ENCODE measurements at regions not wholly inside any gene's neighbourhood (a gene's known extent, or its start where the extent isn't known, plus 50 kb on each side); places are given as distances from the start of the nearest gene placed in this dataset.

GRCh38 chr6:166036316-166037095 lies 131.1 kb downstream of the TBXT start:
- Histone ChIP-seq H3K4me1 (ENCODE audit: control insufficient read depth, insufficient read depth, low read length) (no peaks in the 10 kb centered on the region), H3K27ac (ENCODE audit: low read depth, low read length) (no peak overlapping the region), H3K9me3 (ENCODE audit: control insufficient read depth, insufficient read depth, low read length) (peaks cover 2% of the 10 kb centered on the region), H3K4me3 (ENCODE audit: low read depth, low read length) (no peak overlapping the region), H3K27me3 (ENCODE audit: control insufficient read depth, insufficient read depth, low read length) (no peaks in the 10 kb centered on the region), H3K36me3 (ENCODE audit: control insufficient read depth, insufficient read depth, low read length) (no peaks in the 10 kb centered on the region)
- WGBS (ENCODE audit: insufficient coverage): 100% methylated on average over 2 of the region's 7 CpGs
- DNase-seq (ENCODE audit: low read depth in 4 of 6, low spot score in 6 of 6): no peak

GRCh38 chr6:166032366-166033200 lies 135.1 kb downstream of the TBXT start:
- no peak overlapping the region for H3K27ac ChIP-seq (ENCODE audit: low read depth, low read length)

GRCh38 chr6:166031275-166031674 lies 136.4 kb downstream of the TBXT start:
- no peak overlapping the region for H3K27ac ChIP-seq (ENCODE audit: low read depth, low read length)
- no CpG with 5 or more reads among the region's 1 CpG for WGBS (ENCODE audit: insufficient coverage)

More at GRCh38 chr6:166032366-166033200, 135.1 kb downstream of the TBXT start:
- no peak for DNase-seq (ENCODE audit: low read depth in 4 of 6, low spot score in 6 of 6)
- H3K4me3 ChIP-seq (ENCODE audit: low read depth, low read length): no peak overlapping the region
- H3K9me3 ChIP-seq (ENCODE audit: control insufficient read depth, insufficient read depth, low read length): no peaks in the 10 kb centered on the region
- H3K4me1 ChIP-seq (ENCODE audit: control insufficient read depth, insufficient read depth, low read length): no peaks in the 10 kb centered on the region
- 50% methylated on average over 5 of the region's 9 CpGs for WGBS (ENCODE audit: insufficient coverage)
- no peaks in the 10 kb centered on the region for H3K27me3 ChIP-seq (ENCODE audit: control insufficient read depth, insufficient read depth, low read length)
- H3K36me3 ChIP-seq (ENCODE audit: control insufficient read depth, insufficient read depth, low read length): no peaks in the 10 kb centered on the region

GRCh38 chr6:166029506-166029905 lies 138.1 kb downstream of the TBXT start:
- no peaks in the 10 kb centered on the region for H3K4me1 ChIP-seq (ENCODE audit: control insufficient read depth, insufficient read depth, low read length)
- no peak overlapping the region for H3K4me3 ChIP-seq (ENCODE audit: low read depth, low read length)
- WGBS (ENCODE audit: insufficient coverage): no CpG with 5 or more reads among the region's 3 CpGs
- DNase-seq (ENCODE audit: low read depth in 4 of 6, low spot score in 6 of 6): no peak
- H3K27ac ChIP-seq (ENCODE audit: low read depth, low read length): no peak overlapping the region
- no peaks in the 10 kb centered on the region for H3K9me3 ChIP-seq (ENCODE audit: control insufficient read depth, insufficient read depth, low read length)
- H3K36me3 ChIP-seq (ENCODE audit: control insufficient read depth, insufficient read depth, low read length): no peaks in the 10 kb centered on the region
- no peaks in the 10 kb centered on the region for H3K27me3 ChIP-seq (ENCODE audit: control insufficient read depth, insufficient read depth, low read length)

More at GRCh38 chr6:166031275-166031674, 136.4 kb downstream of the TBXT start:
- Histone ChIP-seq H3K4me1 (ENCODE audit: control insufficient read depth, insufficient read depth, low read length) (no peaks in the 10 kb centered on the region), H3K27me3 (ENCODE audit: control insufficient read depth, insufficient read depth, low read length) (no peaks in the 10 kb centered on the region), H3K4me3 (ENCODE audit: low read depth, low read length) (no peak overlapping the region), H3K9me3 (ENCODE audit: control insufficient read depth, insufficient read depth, low read length) (no peaks in the 10 kb centered on the region), H3K36me3 (ENCODE audit: control insufficient read depth, insufficient read depth, low read length) (no peaks in the 10 kb centered on the region)
- no peak for DNase-seq (ENCODE audit: low read depth in 4 of 6, low spot score in 6 of 6)

- Histone ChIP-seq H3K27ac (ENCODE audit: low read depth, low read length) (no peak overlapping the region), H3K4me3 (ENCODE audit: low read depth, low read length) (no peak overlapping the region), H3K9me3 (ENCODE audit: control insufficient read depth, insufficient read depth, low read length) (no peaks in the 10 kb centered on the region), H3K4me1 (ENCODE audit: control insufficient read depth, insufficient read depth, low read length) (no peaks in the 10 kb centered on the region), H3K27me3 (ENCODE audit: control insufficient read depth, insufficient read depth, low read length) (no peaks in the 10 kb centered on the region), H3K36me3 (ENCODE audit: control insufficient read depth, insufficient read depth, low read length) (no peaks in the 10 kb centered on the region)
- no peak for DNase-seq (ENCODE audit: low read depth in 4 of 6, low spot score in 6 of 6)
- WGBS (ENCODE audit: insufficient coverage): 60% methylated on average over 1 of the region's 3 CpGs
These were observed 139.9 kb downstream of the TBXT start for GRCh38 chr6:166027761-166028160.

- no peaks in the 10 kb centered on the region for H3K4me1 ChIP-seq (ENCODE audit: control insufficient read depth, insufficient read depth, low read length)
These were observed 141.0 kb downstream of the TBXT start for GRCh38 chr6:166026586-166027126.

GRCh38 chr6:166025149-166025898 lies 142.3 kb downstream of the TBXT start:
- Histone ChIP-seq H3K4me1 (ENCODE audit: control insufficient read depth, insufficient read depth, low read length) (no peaks in the 10 kb centered on the region), H3K27ac (ENCODE audit: low read depth, low read length) (no peak overlapping the region), H3K9me3 (ENCODE audit: control insufficient read depth, insufficient read depth, low read length) (no peaks in the 10 kb centered on the region), H3K36me3 (ENCODE audit: control insufficient read depth, insufficient read depth, low read length) (no peaks in the 10 kb centered on the region), H3K4me3 (ENCODE audit: low read depth, low read length) (no peak overlapping the region), H3K27me3 (ENCODE audit: control insufficient read depth, insufficient read depth, low read length) (no peaks in the 10 kb centered on the region)
- DNase-seq (ENCODE audit: low read depth in 4 of 6, low spot score in 6 of 6): no peak
- WGBS (ENCODE audit: insufficient coverage): 80% methylated on average over 4 of the region's 8 CpGs

More at GRCh38 chr6:166026586-166027126, 141.0 kb downstream of the TBXT start:
- H3K9me3 ChIP-seq (ENCODE audit: control insufficient read depth, insufficient read depth, low read length): no peaks in the 10 kb centered on the region
- DNase-seq (ENCODE audit: low read depth in 4 of 6, low spot score in 6 of 6): no peak
- H3K36me3 ChIP-seq (ENCODE audit: control insufficient read depth, insufficient read depth, low read length): no peaks in the 10 kb centered on the region
- H3K4me3 ChIP-seq (ENCODE audit: low read depth, low read length): no peak overlapping the region
- WGBS (ENCODE audit: insufficient coverage): 75% methylated on average over 8 of the region's 8 CpGs
- H3K27me3 ChIP-seq (ENCODE audit: control insufficient read depth, insufficient read depth, low read length): no peaks in the 10 kb centered on the region
- no peak overlapping the region for H3K27ac ChIP-seq (ENCODE audit: low read depth, low read length)

GRCh38 chr6:166024252-166024651 lies 143.4 kb downstream of the TBXT start:
- Histone ChIP-seq H3K27me3 (ENCODE audit: control insufficient read depth, insufficient read depth, low read length) (no peaks in the 10 kb centered on the region), H3K27ac (ENCODE audit: low read depth, low read length) (no peak overlapping the region), H3K4me3 (ENCODE audit: low read depth, low read length) (no peak overlapping the region), H3K4me1 (ENCODE audit: control insufficient read depth, insufficient read depth, low read length) (no peaks in the 10 kb centered on the region), H3K9me3 (ENCODE audit: control insufficient read depth, insufficient read depth, low read length) (no peaks in the 10 kb centered on the region), H3K36me3 (ENCODE audit: control insufficient read depth, insufficient read depth, low read length) (no peaks in the 10 kb centered on the region)
- 96% methylated on average over 7 of the region's 8 CpGs for WGBS (ENCODE audit: insufficient coverage)
- DNase-seq (ENCODE audit: low read depth in 4 of 6, low spot score in 6 of 6): no peak

- Histone ChIP-seq H3K4me3 (ENCODE audit: low read depth, low read length) (no peak overlapping the region), H3K27ac (ENCODE audit: low read depth, low read length) (no peak overlapping the region), H3K36me3 (ENCODE audit: control insufficient read depth, insufficient read depth, low read length) (no peaks in the 10 kb centered on the region), H3K9me3 (ENCODE audit: control insufficient read depth, insufficient read depth, low read length) (no peaks in the 10 kb centered on the region), H3K4me1 (ENCODE audit: control insufficient read depth, insufficient read depth, low read length) (no peaks in the 10 kb centered on the region), H3K27me3 (ENCODE audit: control insufficient read depth, insufficient read depth, low read length) (no peaks in the 10 kb centered on the region)
- WGBS (ENCODE audit: insufficient coverage): 90% methylated on average over 3 of the region's 5 CpGs
- DNase-seq (ENCODE audit: low read depth in 4 of 6, low spot score in 6 of 6): no peak
These were observed 144.2 kb downstream of the TBXT start for GRCh38 chr6:166023273-166023989.

Measured in spinal cord (tissue), 9 donors.